ENCODE measurements at regions not wholly inside any gene's neighbourhood (a gene's known extent, or its start where the extent isn't known, plus 50 kb on each side); places are given as distances from the start of the nearest gene placed in this dataset.

DNA sequence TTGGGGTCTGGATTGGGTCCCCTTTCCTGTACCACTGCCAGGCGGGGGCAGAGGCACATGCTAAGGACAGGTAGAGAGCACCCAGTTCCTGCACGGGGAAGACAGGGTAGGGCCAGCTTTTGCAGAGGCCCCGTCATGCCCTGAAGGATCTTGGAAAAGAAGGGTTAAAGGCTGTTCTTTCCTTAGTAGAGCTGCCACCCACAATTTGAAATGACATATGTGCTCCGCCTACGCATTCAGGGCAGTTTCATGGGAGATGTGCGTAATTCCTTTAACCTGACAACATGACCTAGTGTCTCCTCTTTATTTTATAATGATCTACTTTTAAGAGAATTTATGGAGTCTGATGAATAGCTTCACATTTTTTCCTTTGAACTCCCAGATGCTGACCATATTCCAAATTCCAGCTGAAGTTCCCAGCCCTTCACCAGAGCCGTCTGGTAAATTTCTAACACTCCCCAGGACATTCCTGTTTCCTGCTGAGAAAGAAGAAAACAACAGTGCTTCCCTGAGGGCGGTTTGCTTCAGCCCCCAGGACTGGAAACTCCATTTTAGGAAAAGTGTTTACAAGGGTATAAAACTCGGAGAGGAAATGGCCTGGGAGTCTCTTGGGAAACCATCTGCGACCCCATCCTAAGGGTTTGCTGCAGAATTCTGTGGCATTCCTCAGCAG, 58.9 kb upstream of the PLEKHG3 start:
- intact Hi-C loops (cut with DNase I), result no loop called here

GRCh38 chr14:64646103-64646502, 58.1 kb upstream of the PLEKHG3 start:
- H3K9me3 ChIP-seq, result no peaks in the 10 kb centered on the region
- H3K36me3 ChIP-seq, result no peaks in the 10 kb centered on the region
- TF ChIP-seq, protein P1, sequence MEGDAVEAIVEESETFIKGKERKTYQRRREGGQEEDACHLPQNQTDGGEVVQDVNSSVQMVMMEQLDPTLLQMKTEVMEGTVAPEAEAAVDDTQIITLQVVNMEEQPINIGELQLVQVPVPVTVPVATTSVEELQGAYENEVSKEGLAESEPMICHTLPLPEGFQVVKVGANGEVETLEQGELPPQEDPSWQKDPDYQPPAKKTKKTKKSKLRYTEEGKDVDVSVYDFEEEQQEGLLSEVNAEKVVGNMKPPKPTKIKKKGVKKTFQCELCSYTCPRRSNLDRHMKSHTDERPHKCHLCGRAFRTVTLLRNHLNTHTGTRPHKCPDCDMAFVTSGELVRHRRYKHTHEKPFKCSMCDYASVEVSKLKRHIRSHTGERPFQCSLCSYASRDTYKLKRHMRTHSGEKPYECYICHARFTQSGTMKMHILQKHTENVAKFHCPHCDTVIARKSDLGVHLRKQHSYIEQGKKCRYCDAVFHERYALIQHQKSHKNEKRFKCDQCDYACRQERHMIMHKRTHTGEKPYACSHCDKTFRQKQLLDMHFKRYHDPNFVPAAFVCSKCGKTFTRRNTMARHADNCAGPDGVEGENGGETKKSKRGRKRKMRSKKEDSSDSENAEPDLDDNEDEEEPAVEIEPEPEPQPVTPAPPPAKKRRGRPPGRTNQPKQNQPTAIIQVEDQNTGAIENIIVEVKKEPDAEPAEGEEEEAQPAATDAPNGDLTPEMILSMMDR (IDR thresholded peaks at IDR 0.05), result no peak
- peak overlapping the region in 1 of 2 donors; percentile 48 for H3K27ac ChIP-seq
- no peak overlapping the region for H3K4me3 ChIP-seq
- intact Hi-C loops (cut with DNase I), result no loop called here
- ATAC-seq (no peak), DNase-seq (no peak)
- H3K27me3 ChIP-seq, result peaks cover 0 to 14% of the 10 kb centered on the region in 2 donors
- H3K4me1 ChIP-seq, result no peaks in the 10 kb centered on the region

More for the DNA sequence above, 58.9 kb upstream of the PLEKHG3 start:
- ATAC-seq (peak; percentile 64), DNase-seq (peak in 1 of 4 donors; percentile 18)
- H3K4me1 ChIP-seq, result no peaks in the 10 kb centered on the region
- no peaks in the 10 kb centered on the region for H3K9me3 ChIP-seq
- peaks cover 0 to 14% of the 10 kb centered on the region in 2 donors for H3K27me3 ChIP-seq
- H3K4me3 ChIP-seq, result no peak overlapping the region
- TF ChIP-seq, protein P1 (IDR thresholded peaks at IDR 0.05), result no peak
- H3K27ac ChIP-seq, result peak overlapping the region; percentile 39 to 48
- H3K36me3 ChIP-seq, result no peaks in the 10 kb centered on the region

DNA sequence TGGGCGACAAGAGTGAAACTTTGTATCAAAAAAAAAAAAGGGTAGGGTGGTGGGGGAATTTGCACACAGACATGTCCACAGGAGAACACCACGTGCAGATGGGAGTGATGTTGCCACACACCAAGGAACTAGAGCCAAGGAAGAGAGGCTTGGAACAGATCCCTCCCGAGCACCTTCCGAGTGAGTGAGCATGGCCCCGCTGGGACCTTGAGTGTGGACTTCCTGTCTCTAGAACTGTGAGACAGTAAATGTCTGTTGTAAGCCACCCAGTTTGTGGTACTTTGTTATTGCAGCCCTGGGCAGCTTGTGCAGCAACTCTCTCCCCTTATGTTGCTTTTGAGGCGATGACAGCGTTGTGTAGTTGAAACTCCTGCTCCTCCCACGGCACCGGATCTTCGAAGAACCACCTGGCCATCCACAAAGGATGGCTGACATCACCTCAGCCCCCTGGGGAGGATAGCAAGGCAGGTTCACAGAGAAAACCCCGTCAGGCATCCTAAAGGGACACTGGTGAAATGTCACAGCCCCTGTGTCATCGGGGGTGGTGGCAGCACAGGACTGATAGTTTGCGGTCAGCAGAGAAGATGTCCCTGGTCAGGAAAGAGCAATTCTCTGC, 54.7 kb upstream of the PLEKHG3 start:
- H3K4me3 ChIP-seq, result no peak overlapping the region
- intact Hi-C loops (cut with DNase I), result no loop called here
- H3K4me1 ChIP-seq, result peaks cover 0 to 12% of the 10 kb centered on the region in 2 donors
- H3K36me3 ChIP-seq, result no peaks in the 10 kb centered on the region
- ATAC-seq (no peak), DNase-seq (no peak)
- H3K9me3 ChIP-seq, result no peaks in the 10 kb centered on the region
- TF ChIP-seq, protein P1 (IDR thresholded peaks at IDR 0.05), result no peak
- peaks cover 0 to 7% of the 10 kb centered on the region in 2 donors for H3K27me3 ChIP-seq
- no peak overlapping the region for H3K27ac ChIP-seq

DNA sequence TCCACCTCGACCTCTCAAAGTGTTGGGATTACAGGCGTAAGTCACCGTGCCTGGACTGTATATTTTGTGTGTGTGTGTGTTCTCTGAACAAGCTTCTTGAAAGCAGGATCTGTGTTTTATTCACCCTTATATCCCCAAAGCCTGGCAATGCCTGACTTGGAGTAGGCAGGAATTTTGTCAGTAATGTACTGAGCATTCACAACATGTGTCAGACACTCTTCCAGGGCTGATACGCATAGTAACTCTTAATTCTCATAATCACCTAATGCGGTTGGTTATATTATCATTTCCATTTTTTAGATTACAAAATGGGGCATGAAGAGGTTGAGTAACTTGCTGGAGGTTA, 50.4 kb upstream of the PLEKHG3 start:
- Histone ChIP-seq H3K36me3 (no peaks in the 10 kb centered on the region), H3K4me3 (no peak overlapping the region), H3K9me3 (no peaks in the 10 kb centered on the region), H3K4me1 (peaks cover 0 to 29% of the 10 kb centered on the region in 2 donors), H3K27ac (peak overlapping the region; percentile 58 to 90), H3K27me3 (peaks cover 0 to 7% of the 10 kb centered on the region in 2 donors)
- no peak for ATAC-seq
- intact Hi-C loops (cut with DNase I), result no loop called here
- TF ChIP-seq, protein P1 (IDR thresholded peaks at IDR 0.05), result no peak
- DNase-seq, result no peak

DNA sequence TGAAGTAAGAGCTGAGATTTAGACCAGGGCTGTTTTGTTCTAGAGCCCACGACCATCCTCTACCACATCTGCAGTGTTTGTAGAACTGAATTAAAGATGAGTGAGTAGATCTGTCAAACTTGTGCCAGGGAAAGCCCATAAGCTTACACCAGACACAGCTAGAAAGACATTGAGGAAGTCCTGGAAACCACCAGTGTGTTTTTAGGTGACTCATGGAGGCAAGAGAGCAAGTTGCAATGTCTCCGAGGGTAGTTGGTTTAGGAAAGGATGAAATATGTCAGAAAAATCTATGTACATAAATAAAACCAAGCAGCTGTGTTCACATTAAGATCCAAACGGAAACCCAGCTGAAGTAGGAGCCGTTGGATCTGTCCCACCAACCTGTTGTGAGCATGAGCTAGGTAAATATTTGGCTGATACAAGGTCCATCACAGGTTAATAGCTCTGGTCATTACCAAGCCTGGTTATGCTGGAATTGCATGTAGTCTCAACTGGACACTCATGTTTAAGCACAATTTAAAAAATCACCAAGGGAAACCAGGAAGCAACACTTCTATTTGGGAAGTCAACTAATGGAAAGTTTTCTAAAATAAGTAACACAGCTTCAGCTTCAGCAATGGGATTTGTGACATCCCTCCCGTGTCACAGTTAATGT, 49.9 kb upstream of the PLEKHG3 start:
- Histone ChIP-seq H3K27me3 (peaks cover 0 to 6% of the 10 kb centered on the region in 2 donors), H3K36me3 (no peaks in the 10 kb centered on the region), H3K4me1 (peaks cover 0 to 29% of the 10 kb centered on the region in 2 donors), H3K4me3 (no peak overlapping the region), H3K9me3 (no peaks in the 10 kb centered on the region), H3K27ac (peak overlapping the region; percentile 58 to 90)
- peak in 1 of 4 donors; percentile 21 for DNase-seq
- ATAC-seq, result peak; percentile 81
- intact Hi-C loops (cut with DNase I), result no loop called here
- TF ChIP-seq, protein P1 (IDR thresholded peaks at IDR 0.05), result no peak

Data from left lung (tissue), 4 donors.